ENCODE measurements at regions not wholly inside any gene's neighbourhood (a gene's known extent, or its start where the extent isn't known, plus 50 kb on each side); places are given as distances from the start of the nearest gene placed in this dataset.

GRCh38 chr1:181366910-181367309 lies 116.4 kb upstream of the CACNA1E start:
- TF ChIP-seq CTCF (IDR thresholded peaks at IDR 0.05; ENCODE audit: low read length) (no peak), EZH2 (optimal IDR thresholded peaks at IDR 0.05; ENCODE audit: low read depth, low read length) (no peak)

All from MM.1S (cell line).